Mammary epithelial cell (primary cell): ENCODE measurements at regions not wholly inside any gene's neighbourhood (a gene's known extent, or its start where the extent isn't known, plus 50 kb on each side); places are given as distances from the start of the nearest gene placed in this dataset.

Experiments
- EZH2 ChIP-seq: IDR thresholded peaks from 2 replicates; pipeline ENCODE4 v1.6.1; 2012; ENCODE audit warnings: low read length, inconsistent platforms, borderline replicate concordance
- TF ChIP-seq, protein P1 (sequence below), 2 donors: IDR thresholded peaks in 1 of 2; conservative IDR thresholded peaks in 1 of 2; 2 replicates each; pipeline ENCODE4 v1.5.1; 2011 to 2012; ENCODE audit warnings: inconsistent platforms in 2 of 2, low read length in 2 of 2, mild to moderate bottlenecking in 2 of 2, control low read depth in 1 of 2, low read depth in 1 of 2; ENCODE audit not compliant: insufficient read depth in 1 of 2; ENCODE audit errors: extremely low read depth in 1 of 2

DNA sequence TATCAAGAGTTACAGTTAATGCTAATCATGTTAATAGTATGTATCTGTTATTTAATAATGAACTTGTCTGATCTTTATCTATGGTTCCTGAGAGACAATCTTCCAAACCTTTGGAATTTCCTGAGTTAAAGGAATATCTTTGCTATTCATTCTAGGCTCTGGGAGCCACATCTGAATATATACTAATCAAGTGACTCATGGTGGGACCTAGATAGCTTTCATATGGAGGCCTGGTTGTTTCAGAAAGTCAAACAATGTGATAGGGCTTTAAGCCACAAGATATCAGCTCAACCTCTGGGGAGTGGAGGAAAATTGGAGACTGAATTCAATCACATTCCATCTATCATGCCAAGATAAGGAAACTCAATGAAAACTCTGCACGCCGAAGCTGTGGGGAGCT is 746.4 kb downstream of the TNS3 start:
- TF ChIP-seq, protein P1, sequence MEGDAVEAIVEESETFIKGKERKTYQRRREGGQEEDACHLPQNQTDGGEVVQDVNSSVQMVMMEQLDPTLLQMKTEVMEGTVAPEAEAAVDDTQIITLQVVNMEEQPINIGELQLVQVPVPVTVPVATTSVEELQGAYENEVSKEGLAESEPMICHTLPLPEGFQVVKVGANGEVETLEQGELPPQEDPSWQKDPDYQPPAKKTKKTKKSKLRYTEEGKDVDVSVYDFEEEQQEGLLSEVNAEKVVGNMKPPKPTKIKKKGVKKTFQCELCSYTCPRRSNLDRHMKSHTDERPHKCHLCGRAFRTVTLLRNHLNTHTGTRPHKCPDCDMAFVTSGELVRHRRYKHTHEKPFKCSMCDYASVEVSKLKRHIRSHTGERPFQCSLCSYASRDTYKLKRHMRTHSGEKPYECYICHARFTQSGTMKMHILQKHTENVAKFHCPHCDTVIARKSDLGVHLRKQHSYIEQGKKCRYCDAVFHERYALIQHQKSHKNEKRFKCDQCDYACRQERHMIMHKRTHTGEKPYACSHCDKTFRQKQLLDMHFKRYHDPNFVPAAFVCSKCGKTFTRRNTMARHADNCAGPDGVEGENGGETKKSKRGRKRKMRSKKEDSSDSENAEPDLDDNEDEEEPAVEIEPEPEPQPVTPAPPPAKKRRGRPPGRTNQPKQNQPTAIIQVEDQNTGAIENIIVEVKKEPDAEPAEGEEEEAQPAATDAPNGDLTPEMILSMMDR (conservative IDR thresholded peaks at IDR 0.05 in 1 of 2, IDR thresholded peaks at IDR 0.05 in 1 of 2; ENCODE audit: extremely low read depth in 1 of 2, insufficient read depth in 1 of 2, low read depth in 1 of 2, low read length in 2 of 2) = no peak
- no peak for TF ChIP-seq EZH2
